ENCODE measurements at regions not wholly inside any gene's neighbourhood (a gene's known extent, or its start where the extent isn't known, plus 50 kb on each side); places are given as distances from the start of the nearest gene placed in this dataset.

DNA sequence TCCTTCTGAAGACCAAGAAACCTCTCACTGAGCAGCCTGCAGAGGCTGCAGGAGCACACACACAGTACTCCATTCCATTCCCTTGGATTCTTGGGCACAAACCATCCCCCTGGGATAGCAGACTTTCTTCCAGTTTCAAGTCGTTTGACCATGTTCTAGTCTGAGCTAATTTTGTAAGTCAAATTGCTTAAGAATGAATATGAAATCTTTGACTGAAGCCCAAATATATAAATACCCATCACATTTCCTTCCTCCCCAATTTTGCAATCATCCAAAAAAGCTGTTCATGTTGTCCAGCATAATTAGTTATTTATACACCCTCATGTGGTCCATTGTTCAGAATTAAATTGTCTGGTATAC is 231.2 kb upstream of the TPRG1 start:
- Histone ChIP-seq H3K9me3 (replicated peaks) (no peaks in the 10 kb centered on the region), H3K27ac (replicated peaks) (peak overlapping the region; percentile 58), H3K36me3 (no peaks in the 10 kb centered on the region), H3K4me1 (peaks cover 32% of the 10 kb centered on the region), H3K27me3 (ENCODE audit: low read depth) (no peaks in the 10 kb centered on the region), H3K4me3 (no peak overlapping the region)
- TF ChIP-seq, protein P1, sequence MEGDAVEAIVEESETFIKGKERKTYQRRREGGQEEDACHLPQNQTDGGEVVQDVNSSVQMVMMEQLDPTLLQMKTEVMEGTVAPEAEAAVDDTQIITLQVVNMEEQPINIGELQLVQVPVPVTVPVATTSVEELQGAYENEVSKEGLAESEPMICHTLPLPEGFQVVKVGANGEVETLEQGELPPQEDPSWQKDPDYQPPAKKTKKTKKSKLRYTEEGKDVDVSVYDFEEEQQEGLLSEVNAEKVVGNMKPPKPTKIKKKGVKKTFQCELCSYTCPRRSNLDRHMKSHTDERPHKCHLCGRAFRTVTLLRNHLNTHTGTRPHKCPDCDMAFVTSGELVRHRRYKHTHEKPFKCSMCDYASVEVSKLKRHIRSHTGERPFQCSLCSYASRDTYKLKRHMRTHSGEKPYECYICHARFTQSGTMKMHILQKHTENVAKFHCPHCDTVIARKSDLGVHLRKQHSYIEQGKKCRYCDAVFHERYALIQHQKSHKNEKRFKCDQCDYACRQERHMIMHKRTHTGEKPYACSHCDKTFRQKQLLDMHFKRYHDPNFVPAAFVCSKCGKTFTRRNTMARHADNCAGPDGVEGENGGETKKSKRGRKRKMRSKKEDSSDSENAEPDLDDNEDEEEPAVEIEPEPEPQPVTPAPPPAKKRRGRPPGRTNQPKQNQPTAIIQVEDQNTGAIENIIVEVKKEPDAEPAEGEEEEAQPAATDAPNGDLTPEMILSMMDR (IDR thresholded peaks at IDR 0.05; ENCODE audit: borderline replicate concordance), result no peak
- intact Hi-C loops (cut with micrococcal nuclease), result no loop called here
- no peak for DNase-seq

DNA sequence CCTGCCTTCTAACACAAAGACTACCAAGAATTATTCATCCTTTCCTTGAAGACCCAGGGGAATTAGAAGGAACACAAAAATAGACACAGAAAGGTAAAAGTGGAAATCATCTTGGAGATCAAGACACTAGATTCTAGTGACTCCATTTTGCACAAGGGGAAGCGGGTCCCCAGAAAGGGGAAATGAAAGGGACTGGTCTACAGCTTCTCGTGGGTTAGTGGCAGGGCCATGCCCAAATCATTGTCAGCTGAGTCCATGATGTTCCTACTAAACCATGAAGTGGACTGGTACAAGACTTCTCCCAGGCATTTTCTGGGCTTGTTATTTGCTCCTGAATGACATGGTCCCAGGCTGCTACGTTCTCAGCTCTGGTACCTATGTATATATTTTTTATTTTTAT is 230.7 kb upstream of the TPRG1 start:
- H3K36me3 ChIP-seq, result no peaks in the 10 kb centered on the region
- H3K9me3 ChIP-seq (replicated peaks), result no peaks in the 10 kb centered on the region
- H3K27ac ChIP-seq (replicated peaks), result peak overlapping the region; percentile 58
- no peaks in the 10 kb centered on the region for H3K27me3 ChIP-seq (ENCODE audit: low read depth)
- intact Hi-C loops (cut with micrococcal nuclease), result no loop called here
- no peak for DNase-seq
- H3K4me1 ChIP-seq, result peaks cover 34% of the 10 kb centered on the region
- H3K4me3 ChIP-seq, result no peak overlapping the region
- TF ChIP-seq, protein P1 (IDR thresholded peaks at IDR 0.05; ENCODE audit: borderline replicate concordance), result no peak

DNA sequence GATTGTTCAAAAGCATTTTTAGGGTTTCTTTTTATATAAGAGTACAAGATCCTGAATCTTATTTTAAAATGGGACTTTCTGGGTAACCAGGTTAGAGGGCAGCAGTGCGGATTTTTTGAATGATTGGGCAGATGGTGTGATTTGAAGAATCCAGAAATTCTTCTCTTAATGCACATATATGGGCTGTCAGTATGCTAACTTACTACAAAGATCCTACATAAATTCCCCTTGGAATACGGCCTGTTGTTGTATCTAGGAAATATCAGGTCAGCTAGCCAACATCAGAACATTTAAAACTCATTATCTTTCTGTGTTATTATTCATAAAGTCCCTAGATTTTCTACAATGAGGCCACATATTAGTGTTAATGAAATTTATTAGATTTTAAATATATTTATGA is 229.6 kb upstream of the TPRG1 start:
- Histone ChIP-seq H3K9me3 (replicated peaks) (no peaks in the 10 kb centered on the region), H3K4me3 (no peak overlapping the region), H3K27ac (replicated peaks) (no peak overlapping the region), H3K4me1 (peaks cover 44% of the 10 kb centered on the region), H3K36me3 (no peaks in the 10 kb centered on the region), H3K27me3 (ENCODE audit: low read depth) (no peaks in the 10 kb centered on the region)
- TF ChIP-seq, protein P1 (IDR thresholded peaks at IDR 0.05; ENCODE audit: borderline replicate concordance), result no peak
- no peak for DNase-seq
- intact Hi-C loops (cut with micrococcal nuclease), result no loop called here

DNA sequence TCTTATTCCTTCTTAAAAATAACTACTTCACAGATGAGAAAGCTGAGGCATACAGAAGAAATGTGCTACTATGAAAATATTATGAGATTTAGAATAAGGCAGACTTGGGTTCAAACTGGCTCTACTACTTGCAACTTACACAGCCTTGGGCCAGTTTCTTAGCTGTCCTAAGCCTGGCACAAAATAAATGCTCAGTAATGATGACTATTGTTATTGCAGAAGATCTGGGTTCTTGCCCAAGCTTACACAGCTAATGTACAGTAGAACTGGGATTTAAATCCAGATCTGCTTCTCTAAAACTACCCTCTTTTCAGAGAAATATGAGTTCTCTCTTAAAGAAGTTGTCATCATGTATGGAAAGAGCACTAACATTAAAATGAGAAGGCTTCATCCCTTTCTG is 228.2 kb upstream of the TPRG1 start:
- no peak overlapping the region for H3K4me3 ChIP-seq
- H3K9me3 ChIP-seq (replicated peaks), result no peaks in the 10 kb centered on the region
- DNase-seq, result no peak
- H3K27me3 ChIP-seq (ENCODE audit: low read depth), result no peaks in the 10 kb centered on the region
- no peaks in the 10 kb centered on the region for H3K36me3 ChIP-seq
- H3K4me1 ChIP-seq, result peaks cover 57% of the 10 kb centered on the region
- TF ChIP-seq, protein P1 (IDR thresholded peaks at IDR 0.05; ENCODE audit: borderline replicate concordance), result no peak
- H3K27ac ChIP-seq (replicated peaks), result peak overlapping the region; percentile 20
- intact Hi-C loops (cut with micrococcal nuclease), result no loop called here

DNA sequence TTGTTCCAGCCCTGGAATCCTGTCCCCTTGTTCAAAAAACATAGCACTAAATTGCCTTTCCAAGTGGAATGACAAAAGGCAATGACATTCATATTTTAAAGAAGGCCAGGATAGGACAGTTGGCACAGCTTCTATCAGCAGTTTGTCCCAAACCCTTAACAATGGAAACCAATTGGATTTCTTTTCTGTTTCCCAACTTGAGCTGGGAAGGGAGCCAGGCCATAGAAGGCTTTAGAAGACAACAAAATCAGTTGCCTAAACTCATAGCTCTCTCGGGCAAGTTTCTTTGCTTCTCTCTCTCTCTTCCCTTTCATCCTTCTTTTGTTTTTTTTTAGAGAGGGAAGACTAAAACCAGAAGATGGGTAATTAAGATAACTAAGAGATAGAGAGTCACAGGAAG is 227.7 kb upstream of the TPRG1 start:
- H3K27me3 ChIP-seq (ENCODE audit: low read depth), result no peaks in the 10 kb centered on the region
- intact Hi-C loops (cut with micrococcal nuclease), result no loop called here
- H3K36me3 ChIP-seq, result no peaks in the 10 kb centered on the region
- H3K4me3 ChIP-seq, result no peak overlapping the region
- H3K4me1 ChIP-seq, result peaks cover 62% of the 10 kb centered on the region
- TF ChIP-seq, protein P1 (IDR thresholded peaks at IDR 0.05; ENCODE audit: borderline replicate concordance), result no peak
- peak overlapping the region; percentile 20 for H3K27ac ChIP-seq (replicated peaks)
- no peaks in the 10 kb centered on the region for H3K9me3 ChIP-seq (replicated peaks)
- no peak for DNase-seq

Data from left ventricle myocardium inferior (tissue), 1 donor.